HG03342 (cell line): ENCODE measurements at regions not wholly inside any gene's neighbourhood (a gene's known extent, or its start where the extent isn't known, plus 50 kb on each side); places are given as distances from the start of the nearest gene placed in this dataset.

Experiments used
- ATAC-seq: cut with Tn5 transposase; IDR thresholded peaks from one replicate; pipeline ENCODE4 v1.9.1; 2021; ENCODE audit warnings: mild to moderate bottlenecking, moderate library complexity; ENCODE audit not compliant: unreplicated experiment

DNA sequence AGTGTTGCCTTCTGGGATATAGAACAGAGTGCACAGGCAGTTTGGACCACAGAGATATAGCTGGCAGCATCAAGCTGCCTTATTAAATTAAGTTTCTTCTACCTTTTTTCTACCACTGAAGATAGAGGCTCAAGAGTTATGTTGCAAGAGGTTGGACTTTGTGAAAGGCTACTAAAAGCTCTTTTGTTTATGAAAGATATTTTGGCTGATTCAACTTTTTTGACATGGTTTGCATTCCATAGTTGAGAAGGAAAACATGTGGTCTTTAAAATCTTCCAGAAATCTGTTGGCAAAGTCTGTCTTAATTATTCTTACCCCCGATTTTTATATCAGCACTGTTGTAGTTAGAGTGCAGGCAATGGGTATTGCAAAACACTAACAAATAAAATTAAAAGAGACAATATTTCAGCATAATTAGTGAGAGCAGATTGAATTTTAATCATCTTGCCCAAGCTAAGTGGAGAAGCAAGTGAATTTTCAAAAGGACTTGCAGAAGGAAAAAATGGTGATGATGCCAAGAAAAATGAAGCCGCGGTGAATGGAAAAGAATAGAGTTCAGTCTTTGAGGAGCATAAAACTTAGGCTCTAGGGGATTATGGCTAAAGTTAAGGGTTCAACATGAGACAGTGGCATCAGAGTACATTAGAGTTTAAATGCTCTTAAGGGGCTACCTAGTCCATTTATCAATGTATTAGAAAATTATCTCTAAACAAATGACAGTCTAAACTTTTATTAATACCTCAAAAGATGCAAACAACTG lies 450.9 kb upstream of the CNTNAP2 start:
- ATAC-seq, result no peak

DNA sequence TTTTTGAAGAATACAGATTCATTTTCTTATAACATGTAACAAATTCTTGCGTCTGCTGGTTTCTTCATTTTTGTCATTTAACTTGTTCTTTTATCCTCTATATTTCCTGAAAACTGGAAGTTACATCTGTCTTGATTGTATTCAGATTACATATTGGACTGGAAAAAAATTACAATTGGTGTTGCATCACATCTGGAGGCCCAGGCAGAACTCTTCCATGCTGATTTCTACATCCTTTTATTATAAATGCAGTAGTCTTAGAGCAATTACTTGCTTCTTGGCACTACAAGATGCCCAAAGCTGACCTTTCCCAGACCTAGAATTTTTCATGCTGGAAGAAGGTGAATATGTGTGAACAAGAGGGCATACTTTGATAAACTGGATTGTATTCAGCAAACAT lies 460.9 kb upstream of the CNTNAP2 start:
- ATAC-seq, result no peak

DNA sequence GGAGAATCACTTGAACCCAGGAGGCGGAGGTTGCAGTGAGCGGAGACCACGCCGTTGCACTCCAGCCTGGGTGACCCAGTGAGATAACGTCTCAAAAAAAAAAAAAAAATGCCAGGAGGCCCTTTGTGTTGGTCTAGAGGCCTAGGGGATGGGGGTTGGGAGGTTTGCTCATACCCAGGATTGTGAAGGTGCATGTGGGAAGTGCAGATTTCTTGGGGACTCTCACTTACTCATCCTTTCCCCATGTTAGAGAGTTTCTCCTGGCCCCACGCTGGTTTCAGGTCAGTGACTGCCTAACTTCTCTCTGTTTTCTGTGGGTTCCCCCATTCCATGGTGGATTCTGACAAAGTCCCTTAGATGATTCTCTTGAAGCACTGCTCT lies 471.5 kb upstream of the CNTNAP2 start:
- no peak for ATAC-seq

DNA sequence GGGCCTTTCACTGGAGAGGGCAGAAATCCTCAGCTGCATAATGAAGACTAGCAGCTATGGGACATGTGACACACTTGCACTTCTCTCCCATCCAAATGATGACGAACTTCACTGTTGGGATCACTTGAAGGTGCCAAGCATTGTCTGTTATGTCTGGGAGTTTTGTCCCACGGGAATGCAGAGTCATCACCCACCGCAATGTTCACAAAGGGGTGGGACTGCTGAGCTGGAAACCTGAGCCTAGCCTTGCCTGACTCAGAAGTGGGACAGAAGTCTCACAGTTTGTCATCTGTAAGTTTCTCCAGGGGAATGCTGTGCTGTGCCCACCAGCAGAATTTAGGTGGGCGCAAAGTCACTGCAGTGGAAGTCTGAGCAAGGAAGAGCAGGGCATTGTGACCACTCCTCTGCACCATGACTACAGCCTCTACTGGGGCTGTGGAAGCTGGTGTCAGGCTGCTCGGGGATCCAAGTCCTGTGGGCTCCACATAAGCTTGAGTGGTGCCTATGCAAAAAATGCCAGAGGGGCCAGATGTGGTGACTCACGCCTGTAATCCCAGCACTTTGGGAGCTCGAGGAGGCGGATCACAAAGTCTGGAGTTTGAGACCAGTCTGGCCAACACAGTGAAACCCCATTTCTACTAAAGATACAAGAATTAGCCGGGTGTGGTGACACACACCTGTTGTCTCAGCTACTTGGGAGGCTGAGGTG lies 472.0 kb upstream of the CNTNAP2 start:
- ATAC-seq, result no peak

DNA sequence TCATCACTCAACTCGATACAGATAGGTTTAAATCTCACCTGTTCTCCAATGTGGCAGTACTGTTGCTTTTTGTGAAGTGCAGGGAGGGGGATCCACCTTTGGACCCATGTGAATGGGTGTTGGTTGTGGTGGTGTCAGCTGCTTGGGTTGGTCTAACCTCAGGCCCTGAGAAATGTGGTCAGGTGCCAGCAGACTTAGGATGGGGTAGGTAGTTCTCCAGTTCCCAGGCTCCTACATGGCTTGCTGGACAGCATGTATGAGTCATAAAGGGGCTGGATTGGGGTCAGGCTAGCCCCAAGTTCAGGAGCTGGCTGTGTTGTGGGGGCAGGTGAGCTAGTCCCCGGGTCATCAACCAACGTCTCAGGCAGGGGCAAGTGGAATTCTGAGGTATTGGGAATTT lies 472.6 kb upstream of the CNTNAP2 start:
- no peak for ATAC-seq

DNA sequence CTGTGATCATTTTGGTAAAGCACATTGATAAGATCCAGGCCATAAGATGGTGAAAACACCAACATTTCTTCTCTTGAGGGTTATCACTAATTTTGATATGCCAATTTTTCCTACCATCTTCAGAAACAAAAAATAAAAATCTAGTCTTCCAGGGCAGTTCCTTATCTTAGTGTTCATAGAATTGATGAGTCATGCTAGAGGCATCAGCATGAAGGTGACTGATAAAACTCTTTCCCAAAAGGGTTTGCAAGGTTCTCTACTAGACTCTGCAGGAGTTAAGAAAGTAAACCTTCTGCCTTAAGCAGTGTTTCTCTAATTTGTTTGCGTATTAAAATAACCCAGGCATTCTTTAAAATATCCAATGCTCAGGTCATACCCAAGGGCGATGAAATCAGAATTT lies 483.1 kb upstream of the CNTNAP2 start:
- ATAC-seq, result no peak

DNA sequence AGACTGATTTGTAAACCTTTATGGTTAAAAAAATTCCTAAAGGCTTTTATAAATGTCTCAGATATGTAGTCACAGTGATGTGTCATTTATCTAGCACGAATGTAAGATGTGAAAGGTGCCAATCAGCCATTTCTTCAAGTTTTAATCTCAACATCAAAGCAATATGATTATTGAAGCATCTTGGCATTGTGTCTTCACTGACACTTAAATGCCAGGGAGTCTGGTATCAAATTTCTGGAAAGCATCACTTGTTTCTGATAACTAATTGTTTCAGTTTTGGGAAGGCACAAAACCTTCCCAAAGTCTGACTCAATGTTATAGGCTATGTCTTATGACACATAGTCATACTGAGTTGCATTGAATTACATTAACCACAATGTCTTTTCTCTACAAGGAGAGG lies 492.0 kb upstream of the CNTNAP2 start:
- ATAC-seq, result no peak

DNA sequence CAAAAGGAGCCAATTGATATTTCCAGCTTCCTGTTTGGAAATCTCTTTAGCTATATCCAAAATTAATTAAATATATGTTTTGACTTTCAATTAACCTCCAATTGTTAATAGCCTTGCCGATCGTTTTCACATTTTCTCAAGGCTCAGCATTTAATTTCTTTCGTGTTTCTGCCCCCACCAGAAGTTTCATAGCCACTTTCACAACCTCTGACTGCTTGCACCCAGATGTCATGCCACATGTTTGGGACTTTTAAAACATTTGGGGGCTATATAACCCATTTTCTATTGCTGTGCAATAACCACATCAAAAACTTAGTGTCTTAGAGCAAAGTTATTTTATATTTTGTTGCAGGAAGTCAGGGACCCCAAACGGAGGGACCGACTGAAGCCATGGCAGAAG lies 510.6 kb upstream of the CNTNAP2 start:
- ATAC-seq, result no peak

DNA sequence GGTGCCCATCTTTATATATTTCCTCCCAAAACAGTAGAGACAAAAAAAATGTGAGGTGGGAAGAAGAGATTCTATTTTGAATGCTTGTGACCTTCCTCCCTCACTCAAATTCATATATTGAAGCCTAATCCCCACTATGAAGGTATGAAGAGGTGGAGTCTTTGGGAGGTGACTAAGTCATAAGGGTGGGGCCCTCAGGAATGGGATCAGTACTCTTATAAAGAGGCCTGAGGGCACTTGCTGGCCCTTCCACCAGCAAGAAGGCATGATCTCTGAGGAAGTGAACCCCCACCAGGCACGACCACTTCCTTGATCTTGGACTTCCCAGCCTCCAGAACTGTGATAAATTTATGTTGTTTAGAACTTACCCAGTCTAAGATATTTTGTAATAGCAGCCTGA lies 517.2 kb upstream of the CNTNAP2 start:
- no peak for ATAC-seq

DNA sequence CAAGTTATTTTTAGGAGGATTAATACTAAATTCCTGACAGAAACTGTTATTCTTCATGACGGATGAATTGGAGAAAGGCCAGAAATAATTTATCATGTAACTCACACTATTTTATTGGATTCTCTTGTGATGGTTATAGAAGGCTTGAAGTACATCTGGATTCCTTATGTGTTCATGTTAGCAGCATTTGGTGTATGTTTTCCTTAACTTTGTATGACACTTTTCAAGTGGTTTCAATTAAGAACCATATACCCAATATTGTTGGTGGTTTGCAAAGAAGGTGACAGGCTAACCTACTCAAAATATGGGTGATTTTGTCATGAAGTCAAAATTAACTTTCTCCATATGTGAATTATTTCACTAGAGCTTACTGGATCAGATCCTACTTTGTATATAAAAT lies 532.2 kb upstream of the CNTNAP2 start:
- no peak for ATAC-seq

DNA sequence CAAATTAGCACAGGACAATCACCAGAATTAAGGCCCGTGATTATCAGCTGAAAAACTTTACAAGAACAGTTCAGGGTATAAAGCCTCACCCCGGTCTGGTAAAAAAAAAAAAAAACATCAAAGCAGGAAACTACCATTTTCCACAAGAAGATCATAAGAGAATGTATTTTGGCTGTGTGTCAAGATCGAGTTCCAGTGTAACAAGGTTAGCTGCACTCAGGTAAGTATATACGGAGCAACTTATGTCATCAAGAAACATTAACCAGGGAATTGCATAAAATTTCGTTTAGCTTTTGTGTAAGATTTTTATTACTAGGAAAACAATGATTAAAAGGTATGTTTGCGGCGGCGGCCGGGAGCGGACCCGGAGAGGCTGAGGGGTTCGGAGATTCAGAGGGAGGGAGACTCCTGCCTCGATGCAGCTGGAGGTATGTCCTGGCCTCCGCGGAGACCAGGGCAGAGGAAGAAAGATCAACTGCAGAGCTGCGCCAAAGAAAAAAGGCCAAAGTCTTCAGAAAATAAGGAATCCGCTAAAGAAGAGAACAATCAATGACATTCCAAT lies 533.8 kb upstream of the CNTNAP2 start:
- no peak for ATAC-seq

DNA sequence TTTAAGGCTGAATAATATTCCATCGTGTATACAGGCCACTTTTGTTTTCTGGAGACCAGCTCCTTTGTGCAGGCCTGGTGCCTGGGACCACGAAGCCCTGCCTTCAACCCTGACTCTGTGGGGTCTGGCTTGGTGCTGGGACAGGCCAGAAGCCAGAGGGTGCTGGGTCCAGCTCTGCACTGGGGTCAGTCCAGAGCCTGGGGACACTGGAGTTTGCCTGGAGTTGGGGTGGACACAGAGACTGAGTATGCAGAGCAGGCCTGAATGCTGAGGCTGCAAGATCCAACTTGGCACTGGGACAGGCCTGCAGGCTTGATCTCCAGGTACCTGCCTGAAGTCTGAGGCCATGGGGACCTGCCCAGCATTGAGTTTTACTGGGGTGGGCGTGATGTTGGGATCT lies 558.8 kb upstream of the CNTNAP2 start:
- no peak for ATAC-seq

DNA sequence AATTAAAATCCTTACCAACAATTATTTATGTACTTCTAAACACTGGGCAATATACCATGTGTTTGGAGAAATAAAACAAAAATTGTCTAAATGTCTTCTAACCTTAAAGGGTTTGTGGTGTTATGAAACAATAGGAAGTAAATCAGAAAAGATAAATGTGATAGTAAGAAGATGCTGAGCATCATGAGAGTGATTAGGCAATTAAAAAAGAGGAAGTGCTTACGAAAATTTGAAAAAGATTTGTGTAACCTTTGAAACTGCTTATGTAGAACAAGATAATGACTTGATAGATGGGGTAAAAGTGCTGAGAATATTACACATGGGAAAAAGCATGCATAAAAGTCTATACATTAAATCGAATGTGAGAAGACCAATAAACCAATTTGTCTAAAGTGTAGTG lies 573.4 kb upstream of the CNTNAP2 start:
- no peak for ATAC-seq

DNA sequence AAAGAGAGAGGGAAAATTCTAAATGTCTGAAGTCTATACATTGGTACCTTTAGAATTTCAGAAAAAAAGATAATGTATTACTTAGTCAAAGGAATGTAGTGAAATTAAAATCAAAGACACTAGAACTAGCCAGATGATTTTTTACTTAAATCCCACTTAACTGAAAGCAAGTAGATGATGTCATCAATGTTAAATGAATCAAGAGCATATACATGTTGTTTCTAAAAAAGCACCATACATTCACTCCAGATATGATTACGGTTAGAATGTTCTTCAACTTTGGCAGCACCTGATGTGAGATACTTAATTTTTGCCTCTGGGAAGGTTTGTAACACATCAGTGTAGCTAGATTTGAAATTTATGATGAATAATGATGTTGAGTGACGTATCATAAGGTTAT lies 576.7 kb upstream of the CNTNAP2 start:
- no peak for ATAC-seq

DNA sequence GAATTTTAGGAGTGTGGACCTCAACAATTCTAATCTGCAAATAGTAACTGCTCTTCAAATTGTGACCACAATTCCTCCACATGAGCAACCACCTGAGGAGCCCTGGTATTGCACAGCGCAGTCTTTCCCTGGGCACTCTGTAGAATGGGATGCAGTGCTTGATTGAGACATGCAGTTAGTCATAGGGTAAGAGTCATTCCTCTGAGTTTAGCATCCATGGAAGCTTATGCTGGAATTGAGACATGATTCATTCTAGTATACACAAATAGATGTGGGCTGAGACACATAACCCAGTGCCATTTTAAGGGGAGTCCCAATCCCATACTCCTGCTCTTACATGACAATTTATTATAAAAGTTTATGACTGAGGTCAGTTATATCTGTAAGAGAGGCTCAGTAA lies 582.3 kb upstream of the CNTNAP2 start:
- no peak for ATAC-seq

DNA sequence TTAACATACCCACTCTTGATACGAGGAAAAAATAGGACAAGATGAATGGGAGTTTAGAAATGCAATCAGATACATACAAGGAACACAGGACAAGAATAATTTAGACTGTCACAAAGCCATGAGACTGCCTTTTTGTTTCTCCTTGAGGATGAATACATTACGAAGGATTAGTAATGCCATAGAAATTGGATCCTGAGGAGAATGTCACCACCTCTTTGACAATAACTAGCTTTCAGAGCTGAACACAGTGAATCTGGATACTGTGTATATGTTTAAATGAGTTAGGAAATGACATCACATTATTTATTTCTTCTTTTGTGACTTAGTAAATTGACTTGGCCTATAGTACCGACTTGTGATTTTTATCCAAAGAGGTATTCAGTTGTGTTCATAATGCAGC lies 596.3 kb upstream of the CNTNAP2 start:
- no peak for ATAC-seq

DNA sequence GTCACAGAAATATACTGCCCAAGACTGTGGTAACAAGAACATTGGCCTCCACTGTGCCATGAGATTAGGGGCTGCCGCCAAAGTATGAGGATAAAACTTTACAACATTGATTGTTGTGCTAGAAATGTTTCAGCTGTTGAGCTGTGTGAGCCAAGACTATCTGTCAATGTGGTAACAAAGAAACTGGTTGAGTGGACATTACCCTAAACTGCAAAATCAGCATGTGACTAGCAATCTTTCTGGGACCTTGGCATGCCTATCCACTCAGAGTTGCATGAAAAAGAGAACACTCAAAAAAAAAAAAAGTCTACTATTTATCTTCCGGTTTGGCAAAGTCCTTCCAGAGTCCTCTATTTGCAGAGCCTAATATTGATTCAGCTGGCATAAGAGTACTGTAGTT lies 605.6 kb upstream of the CNTNAP2 start:
- ATAC-seq, result no peak

DNA sequence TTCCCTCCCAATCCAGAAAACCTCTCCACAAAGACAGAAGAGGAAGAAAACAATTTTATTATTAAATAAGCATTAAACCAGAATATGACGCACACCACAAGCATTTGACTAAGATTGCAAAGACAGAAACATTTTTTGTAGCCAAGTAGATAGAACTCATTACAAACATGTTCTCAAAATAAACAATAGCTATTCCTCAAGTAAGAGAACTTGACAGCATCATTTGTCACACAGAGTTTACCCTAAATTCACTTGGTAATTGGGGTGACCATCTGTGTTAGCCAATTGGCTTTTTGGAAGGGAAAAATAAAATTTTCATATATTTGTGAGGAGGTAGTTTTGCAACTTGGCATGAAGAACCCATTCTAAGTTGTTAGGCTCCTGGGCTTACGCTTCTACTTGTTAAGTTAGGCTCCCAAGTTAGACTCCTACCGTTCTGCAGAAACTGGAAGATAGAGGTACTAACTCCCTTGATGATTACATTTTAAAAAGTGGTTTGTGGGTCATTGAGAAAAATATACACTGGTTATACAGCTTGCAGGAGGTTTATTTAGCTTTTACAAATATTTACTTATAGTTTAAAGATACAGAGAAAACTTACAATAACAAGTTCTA lies 618.6 kb upstream of the CNTNAP2 start:
- no peak for ATAC-seq

DNA sequence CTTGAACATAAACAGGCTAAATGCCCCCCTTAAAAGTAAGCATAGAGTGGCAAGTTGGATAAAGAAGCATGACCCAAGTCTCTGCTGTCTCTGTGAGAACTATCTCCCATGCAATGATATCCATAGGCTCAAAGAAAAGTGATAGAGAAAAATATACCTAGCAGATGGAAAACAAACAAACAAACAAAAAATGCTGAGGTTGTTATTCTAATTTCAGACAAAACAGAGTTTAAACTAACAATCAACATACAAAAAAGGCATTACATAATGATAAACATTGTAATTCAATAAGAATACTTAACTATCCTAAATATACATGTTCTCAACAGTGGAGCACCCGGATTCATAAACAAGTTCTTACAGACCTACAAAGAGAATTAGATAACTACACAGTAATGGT lies 626.2 kb upstream of the CNTNAP2 start:
- no peak for ATAC-seq

DNA sequence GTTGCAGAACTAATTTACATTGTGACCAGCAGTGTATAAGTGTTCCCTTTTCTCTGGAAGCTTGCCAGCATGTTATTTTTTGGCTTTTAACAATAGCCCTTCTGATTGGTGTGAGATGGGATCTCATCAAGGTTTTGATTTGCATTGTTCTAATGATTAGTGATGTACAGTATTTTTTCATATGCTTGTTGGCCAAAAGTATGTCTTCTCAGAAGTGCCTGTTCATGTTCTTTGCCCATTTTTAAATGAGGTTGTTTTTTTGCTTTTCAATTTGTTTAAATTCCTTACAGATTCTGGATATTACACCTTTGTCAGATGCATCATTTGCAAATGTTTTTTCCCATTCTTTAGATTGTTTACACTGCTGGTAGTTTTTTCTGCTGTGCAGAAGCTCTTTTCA lies 627.0 kb upstream of the CNTNAP2 start:
- ATAC-seq, result no peak

DNA sequence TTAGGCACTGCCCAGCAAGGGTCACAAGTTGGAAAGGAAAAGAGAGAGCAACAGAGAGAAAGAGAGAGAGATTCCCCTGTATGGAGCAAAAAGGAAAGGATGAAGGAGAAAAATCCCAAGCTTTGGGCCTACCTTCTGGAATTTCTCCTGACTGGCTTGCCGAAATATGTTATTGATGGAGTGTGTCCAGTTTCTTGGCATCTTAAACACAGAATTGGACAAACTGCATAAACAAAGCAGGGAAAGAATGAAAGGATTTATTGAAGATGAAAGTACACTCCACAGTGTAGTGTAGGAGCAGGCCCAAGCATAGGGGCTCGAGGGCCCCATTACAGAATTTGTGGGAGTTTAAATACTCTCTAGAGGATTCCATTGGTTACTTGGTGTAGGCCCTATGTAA lies 627.8 kb upstream of the CNTNAP2 start:
- no peak for ATAC-seq

DNA sequence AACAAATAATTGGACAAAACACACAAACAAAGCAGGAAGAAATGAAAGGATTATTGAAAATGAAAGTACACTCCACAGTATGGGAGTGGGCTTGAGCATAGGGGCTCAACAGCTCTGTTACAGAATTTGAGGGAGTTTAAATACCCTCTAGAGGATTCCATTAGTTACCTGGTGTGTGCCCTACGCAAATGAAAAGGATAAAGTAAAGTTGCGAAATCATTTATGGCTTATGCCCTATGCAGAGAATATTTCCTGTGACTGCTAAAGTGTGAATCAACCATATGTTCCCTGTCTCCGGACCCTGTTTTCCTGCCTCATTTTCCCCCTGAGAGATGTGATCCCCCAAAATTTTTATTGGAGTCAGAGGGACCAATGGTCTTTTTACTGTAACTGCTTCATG lies 634.6 kb upstream of the CNTNAP2 start:
- no peak for ATAC-seq
